ENCODE measurements at regions not wholly inside any gene's neighbourhood (a gene's known extent, or its start where the extent isn't known, plus 50 kb on each side); places are given as distances from the start of the nearest gene placed in this dataset.
A peak's percentile ranks its signal among the peaks of the same experiment; 100 is the strongest.

GRCh38 chr3:134302674-134303073, 52.0 kb upstream of the RYK start:
- DNase-seq, result peak; percentile 28

- no peak for DNase-seq
Observed at GRCh38 chr3:134300520-134300919, 49.9 kb upstream of the RYK start.
